H9 (cell line): ENCODE measurements at regions not wholly inside any gene's neighbourhood (a gene's known extent, or its start where the extent isn't known, plus 50 kb on each side); places are given as distances from the start of the nearest gene placed in this dataset.

ENCODE experiments used
- DNase-seq: peaks from one replicate; pipeline ENCODE4 v3.0.0-alpha.2; 2017
- H2AFZ ChIP-seq: one replicate; pipeline ENCODE4 v1.6.1; 2013; ENCODE audit warnings: mild to moderate bottlenecking, low read length, control low read depth, moderate library complexity
- H2AK5ac ChIP-seq: 2 replicates; pipeline ENCODE4 v1.6.1; 2013; ENCODE audit warnings: low read length, control low read depth, mixed read lengths; ENCODE audit not compliant: insufficient read length
- H2BK120ac ChIP-seq: one replicate; pipeline ENCODE4 v1.6.1; 2013; ENCODE audit warnings: low read depth, mild to moderate bottlenecking, low read length, control low read depth, inconsistent platforms; ENCODE audit not compliant: poor library complexity, severe bottlenecking
- H2BK12ac ChIP-seq: 2 replicates; pipeline ENCODE4 v1.6.1; 2013; ENCODE audit warnings: low read length, control low read depth, mixed read lengths, low read depth; ENCODE audit not compliant: insufficient read length
- H2BK15ac ChIP-seq: 2 replicates; pipeline ENCODE4 v1.6.1; 2013; ENCODE audit warnings: low read depth, low read length, control low read depth
- H2BK20ac ChIP-seq: one replicate; pipeline ENCODE4 v1.6.1; 2013; ENCODE audit warnings: low read depth, mild to moderate bottlenecking, low read length, control low read depth, inconsistent platforms; ENCODE audit not compliant: poor library complexity, severe bottlenecking
- H2BK5ac ChIP-seq: 2 replicates; pipeline ENCODE4 v1.6.1; 2013; ENCODE audit warnings: low read length, control low read depth, mixed read lengths; ENCODE audit not compliant: insufficient read length
- H3K14ac ChIP-seq: 2 replicates; pipeline ENCODE4 v1.6.1; 2013; ENCODE audit warnings: low read length, control low read depth; ENCODE audit not compliant: insufficient read depth
- H3K18ac ChIP-seq: 2 replicates; pipeline ENCODE4 v1.6.1; 2013; ENCODE audit warnings: low read depth, mild to moderate bottlenecking, mixed read lengths, low read length, control low read depth; ENCODE audit not compliant: insufficient read length
- H3K23ac ChIP-seq: 2 replicates; pipeline ENCODE4 v1.6.1; 2013; ENCODE audit warnings: low read length, control low read depth, mixed read lengths, low read depth; ENCODE audit not compliant: insufficient read length
- H3K23me2 ChIP-seq: 2 replicates; pipeline ENCODE4 v1.6.1; 2013; ENCODE audit warnings: low read depth, mild to moderate bottlenecking, mixed read lengths, low read length, control low read depth; ENCODE audit not compliant: insufficient read length, poor library complexity, severe bottlenecking
- H3K27ac ChIP-seq: 2 replicates; pipeline ENCODE4 v1.5.1; 2013; ENCODE audit warnings: low read length, control low read depth, mixed read lengths, low read depth; ENCODE audit not compliant: insufficient read length
- H3K27me3 ChIP-seq: 2 replicates; pipeline ENCODE4 v1.6.1; 2013; ENCODE audit warnings: low read length, control low read depth, inconsistent platforms; ENCODE audit not compliant: insufficient read depth
- H3K4ac ChIP-seq: 2 replicates; pipeline ENCODE4 v1.6.1; 2013; ENCODE audit warnings: low read depth, mild to moderate bottlenecking, control low read depth, inconsistent platforms, low read length, moderate library complexity
- H3K4me1 ChIP-seq: 2 replicates; pipeline ENCODE4 v1.6.1; 2013; ENCODE audit warnings: low read length, control low read depth, inconsistent platforms; ENCODE audit not compliant: insufficient read depth
- H3K4me2 ChIP-seq: 2 replicates; pipeline ENCODE4 v1.6.1; 2013; ENCODE audit warnings: low read length, control low read depth, mixed read lengths; ENCODE audit not compliant: insufficient read length, insufficient read depth
- H3K56ac ChIP-seq: 2 replicates; pipeline ENCODE4 v1.6.1; 2013; ENCODE audit warnings: low read depth, mild to moderate bottlenecking, mixed read lengths, low read length, control low read depth; ENCODE audit not compliant: insufficient read length
- H3K79me1 ChIP-seq: 2 replicates; pipeline ENCODE4 v1.6.1; 2013; ENCODE audit warnings: low read depth, mild to moderate bottlenecking, moderate library complexity, low read length, control low read depth, inconsistent platforms; ENCODE audit not compliant: insufficient read depth, poor library complexity, severe bottlenecking
- H3K79me2 ChIP-seq: 2 replicates; pipeline ENCODE4 v1.6.1; 2013; ENCODE audit warnings: low read length, control low read depth, inconsistent platforms; ENCODE audit not compliant: insufficient read depth
- H3K9ac ChIP-seq: 2 replicates; pipeline ENCODE4 v1.6.1; 2013; ENCODE audit warnings: low read length, control low read depth, mixed read lengths; ENCODE audit not compliant: insufficient read length; ENCODE audit errors: extremely low read depth
- H3K9me3 ChIP-seq: one replicate; pipeline ENCODE4 v1.6.1; 2013; ENCODE audit warnings: low read depth, low read length, inconsistent platforms; ENCODE audit not compliant: control insufficient read depth
- H3T11ph ChIP-seq: one replicate; pipeline ENCODE4 v1.6.1; 2013; ENCODE audit warnings: mild to moderate bottlenecking, low read length, control low read depth, inconsistent platforms
- H4K20me1 ChIP-seq: one replicate; pipeline ENCODE4 v1.6.1; 2013; ENCODE audit not compliant: control insufficient read depth, insufficient read length, insufficient read depth
- H4K5ac ChIP-seq: 2 replicates; pipeline ENCODE4 v1.6.1; 2013; ENCODE audit warnings: low read depth, mild to moderate bottlenecking, mixed read lengths, low read length, control low read depth; ENCODE audit not compliant: insufficient read length
- H4K8ac ChIP-seq: replicated peaks from 2 replicates; pipeline ENCODE4 v1.6.1; 2013; ENCODE audit warnings: low read length, control low read depth, mixed read lengths, low read depth; ENCODE audit not compliant: insufficient read length
- H4K91ac ChIP-seq: 2 replicates; pipeline ENCODE4 v1.6.1; 2013; ENCODE audit warnings: low read depth, mild to moderate bottlenecking, moderate library complexity, mixed read lengths, low read length, control low read depth; ENCODE audit not compliant: insufficient read length
- H3K27ac Mint-ChIP-seq, 3 experiments: 2 replicates in 2 of 3; 3 replicates in 1 of 3; pipeline ENCODE4 v1.8.0; 2020 to 2021; ENCODE audit warnings: mixed read lengths in 3 of 3, mild to moderate bottlenecking in 1 of 3, moderate library complexity in 1 of 3
- H3K27me3 Mint-ChIP-seq: 2 replicates; pipeline ENCODE4 v1.8.0; 2021; ENCODE audit warnings: low read depth, mild to moderate bottlenecking, moderate library complexity, mixed read lengths
- H3K36me3 Mint-ChIP-seq, 3 experiments: 2 replicates in 2 of 3; 3 replicates in 1 of 3; pipeline ENCODE4 v1.8.0; 2020 to 2021; ENCODE audit warnings: low read depth in 3 of 3, mixed read lengths in 3 of 3; ENCODE audit not compliant: insufficient read depth in 1 of 3
- H3K4me1 Mint-ChIP-seq, 2 experiments: 2 replicates each; pipeline ENCODE4 v1.8.0; 2020; ENCODE audit warnings: mixed read lengths in 2 of 2
- H3K4me3 Mint-ChIP-seq, 2 experiments: 2 replicates in 1 of 2; 3 replicates in 1 of 2; pipeline ENCODE4 v1.8.0; 2020 to 2021; ENCODE audit warnings: mild to moderate bottlenecking in 2 of 2, mixed read lengths in 2 of 2, moderate library complexity in 1 of 2
- H3K9me3 Mint-ChIP-seq, 2 experiments: 2 replicates in 1 of 2; 3 replicates in 1 of 2; pipeline ENCODE4 v1.8.0; 2020; ENCODE audit warnings: mild to moderate bottlenecking in 2 of 2, mixed read lengths in 2 of 2, moderate library complexity in 1 of 2
- WGBS: extraction: QIAGEN DNeasy Blood & Tissue Kit; methylation state at CpG from one replicate; pipeline ENCODE4 v1.1.7; 2013; ENCODE audit warnings: missing lambda C conversion rate, low lambda C conversion rate, mixed read lengths; ENCODE audit not compliant: insufficient read length; ENCODE audit errors: extremely low coverage; 5-methylcytosine and 5-hydroxymethylcytosine counted together
- TF ChIP-seq, protein P1 (sequence below): fragments of 200-600 bp; sonication (generic); conservative IDR thresholded peaks from 3 replicates; pipeline ENCODE4 v1.8.0; 2021; ENCODE audit warnings: antibody characterized with exemption, mild to moderate bottlenecking

DNA sequence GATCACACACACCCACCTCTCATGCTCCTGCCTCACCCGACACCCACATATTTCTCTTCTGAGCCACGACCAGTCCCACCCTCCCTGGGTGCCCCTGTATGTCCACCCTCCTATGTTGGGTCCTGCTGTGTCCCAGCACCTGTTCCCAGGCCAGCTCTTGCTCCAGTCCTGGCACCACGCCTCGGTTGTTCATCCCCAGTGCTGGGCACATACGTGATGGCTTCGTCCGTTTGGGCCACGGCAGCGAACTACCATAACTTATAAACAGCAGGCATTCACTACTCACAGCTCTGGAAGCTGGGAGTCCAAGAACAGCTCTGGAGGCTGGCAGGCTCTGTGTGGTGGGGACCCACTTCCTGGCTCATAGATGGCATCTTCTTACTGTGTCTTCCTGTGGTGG lies 116.9 kb downstream of the BRD1 start:
- Histone ChIP-seq H2BK12ac (no peak overlapping the region), H2BK20ac (no peak overlapping the region), H2AFZ (no peak overlapping the region), H3K79me2 (no peaks in the 10 kb centered on the region), H4K5ac (no peak overlapping the region), H3T11ph (no peak overlapping the region), H2AK5ac (no peak overlapping the region), H3K4ac (no peak overlapping the region), H3K18ac (no peak overlapping the region), H2BK5ac (no peak overlapping the region), H3K23ac (no peak overlapping the region), H3K14ac (no peak overlapping the region), H3K23me2 (no peaks in the 10 kb centered on the region), H2BK120ac (no peak overlapping the region), H3K9ac (no peak overlapping the region), H3K56ac (no peak overlapping the region), H3K4me1 (no peaks in the 10 kb centered on the region), H3K9me3 (no peaks in the 10 kb centered on the region), H3K4me2 (no peak overlapping the region), H4K91ac (no peak overlapping the region), H3K79me1 (no peaks in the 10 kb centered on the region), H3K27me3 (no peaks in the 10 kb centered on the region), H3K27ac (no peak overlapping the region), H4K20me1 (no peaks in the 10 kb centered on the region), H4K8ac (no peak overlapping the region), H2BK15ac (no peak overlapping the region)
- peak overlapping the region in 1 of 3 experiments; percentile 36; a peak in 1 of 7 replicates for H3K27ac Mint-ChIP-seq
- H3K27me3 Mint-ChIP-seq: peaks cover 57% of the 10 kb centered on the region
- TF ChIP-seq, protein P1, sequence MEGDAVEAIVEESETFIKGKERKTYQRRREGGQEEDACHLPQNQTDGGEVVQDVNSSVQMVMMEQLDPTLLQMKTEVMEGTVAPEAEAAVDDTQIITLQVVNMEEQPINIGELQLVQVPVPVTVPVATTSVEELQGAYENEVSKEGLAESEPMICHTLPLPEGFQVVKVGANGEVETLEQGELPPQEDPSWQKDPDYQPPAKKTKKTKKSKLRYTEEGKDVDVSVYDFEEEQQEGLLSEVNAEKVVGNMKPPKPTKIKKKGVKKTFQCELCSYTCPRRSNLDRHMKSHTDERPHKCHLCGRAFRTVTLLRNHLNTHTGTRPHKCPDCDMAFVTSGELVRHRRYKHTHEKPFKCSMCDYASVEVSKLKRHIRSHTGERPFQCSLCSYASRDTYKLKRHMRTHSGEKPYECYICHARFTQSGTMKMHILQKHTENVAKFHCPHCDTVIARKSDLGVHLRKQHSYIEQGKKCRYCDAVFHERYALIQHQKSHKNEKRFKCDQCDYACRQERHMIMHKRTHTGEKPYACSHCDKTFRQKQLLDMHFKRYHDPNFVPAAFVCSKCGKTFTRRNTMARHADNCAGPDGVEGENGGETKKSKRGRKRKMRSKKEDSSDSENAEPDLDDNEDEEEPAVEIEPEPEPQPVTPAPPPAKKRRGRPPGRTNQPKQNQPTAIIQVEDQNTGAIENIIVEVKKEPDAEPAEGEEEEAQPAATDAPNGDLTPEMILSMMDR: no peak
- no CpG with 5 or more reads among the region's 9 CpGs for WGBS
- no peak for DNase-seq
- H3K4me1 Mint-ChIP-seq: peaks cover under 1 to 3% of the 10 kb centered on the region in 2 experiments; a peak in 3 of 4 replicates
- no peak overlapping the region for H3K4me3 Mint-ChIP-seq
- peaks cover 0 to 6% of the 10 kb centered on the region in 2 experiments; a peak in 2 of 5 replicates for H3K9me3 Mint-ChIP-seq
- H3K36me3 Mint-ChIP-seq: no peaks in the 10 kb centered on the region
